ENCODE measurements at regions not wholly inside any gene's neighbourhood (a gene's known extent, or its start where the extent isn't known, plus 50 kb on each side); places are given as distances from the start of the nearest gene placed in this dataset.

DNA sequence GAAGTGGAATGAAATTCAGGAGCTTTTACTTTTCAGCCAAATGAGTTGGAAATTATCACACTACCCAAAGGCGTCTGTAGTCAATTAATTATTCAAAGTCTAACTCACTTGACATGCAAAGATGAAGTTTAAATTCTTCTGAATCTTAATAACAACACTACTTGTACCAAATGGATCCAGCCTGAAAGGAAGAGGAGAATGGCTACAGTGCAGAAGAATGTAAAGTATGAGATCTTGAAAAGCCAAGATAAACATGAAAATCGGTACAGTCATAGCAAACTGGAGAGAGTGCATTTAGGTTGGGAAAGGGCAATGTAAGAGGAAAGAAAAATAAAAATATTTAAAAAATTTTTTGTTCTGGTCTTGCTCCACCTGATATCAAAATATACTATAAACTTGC is 195.5 kb downstream of the SIM1 start:
- Histone ChIP-seq H3K27ac (no peak overlapping the region), H3K4me3 (no peak overlapping the region)

DNA sequence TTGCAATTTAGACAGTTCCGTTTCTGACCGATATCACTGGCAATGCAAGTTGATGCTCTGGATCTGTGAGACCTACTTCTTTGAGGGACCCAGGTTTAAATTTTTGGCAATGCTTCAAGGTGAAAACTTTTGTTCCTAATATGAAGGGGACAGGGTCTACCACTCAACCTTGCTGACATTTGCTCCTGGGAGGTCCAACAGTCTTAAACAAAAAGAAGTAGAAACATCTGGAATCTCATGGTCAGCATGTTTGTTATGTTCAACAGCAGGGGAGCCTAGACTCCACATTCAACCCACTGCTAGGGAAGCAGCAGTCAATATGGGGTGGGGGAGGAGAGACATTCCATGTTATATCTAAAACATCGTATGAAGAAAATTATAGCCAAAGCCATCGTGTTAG is 196.4 kb downstream of the SIM1 start:
- no peak overlapping the region for H3K4me3 ChIP-seq
- H3K27ac ChIP-seq: peak overlapping the region in 1 of 21 experiments; percentile 51

DNA sequence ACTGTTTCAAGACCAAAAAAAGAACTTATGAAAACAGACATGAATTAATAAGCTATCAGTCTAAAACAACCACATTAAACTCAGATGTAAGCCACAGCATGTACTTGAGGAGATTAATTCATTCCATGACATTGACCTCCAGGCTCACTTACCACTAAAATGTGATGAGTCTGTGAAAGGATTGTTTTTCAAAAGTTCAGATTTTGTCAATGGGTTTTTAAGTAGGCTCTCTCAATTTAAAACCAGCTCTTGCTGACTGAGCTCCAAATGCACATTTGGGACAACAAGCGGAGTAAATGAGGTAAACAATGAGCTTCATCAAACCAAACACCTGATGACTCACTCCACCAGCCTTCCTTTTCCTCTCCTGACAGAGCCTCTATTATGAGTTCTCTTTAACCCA is 197.0 kb downstream of the SIM1 start:
- peak overlapping the region in 1 of 21 experiments; percentile 51 for H3K27ac ChIP-seq
- H3K4me3 ChIP-seq: no peak overlapping the region

DNA sequence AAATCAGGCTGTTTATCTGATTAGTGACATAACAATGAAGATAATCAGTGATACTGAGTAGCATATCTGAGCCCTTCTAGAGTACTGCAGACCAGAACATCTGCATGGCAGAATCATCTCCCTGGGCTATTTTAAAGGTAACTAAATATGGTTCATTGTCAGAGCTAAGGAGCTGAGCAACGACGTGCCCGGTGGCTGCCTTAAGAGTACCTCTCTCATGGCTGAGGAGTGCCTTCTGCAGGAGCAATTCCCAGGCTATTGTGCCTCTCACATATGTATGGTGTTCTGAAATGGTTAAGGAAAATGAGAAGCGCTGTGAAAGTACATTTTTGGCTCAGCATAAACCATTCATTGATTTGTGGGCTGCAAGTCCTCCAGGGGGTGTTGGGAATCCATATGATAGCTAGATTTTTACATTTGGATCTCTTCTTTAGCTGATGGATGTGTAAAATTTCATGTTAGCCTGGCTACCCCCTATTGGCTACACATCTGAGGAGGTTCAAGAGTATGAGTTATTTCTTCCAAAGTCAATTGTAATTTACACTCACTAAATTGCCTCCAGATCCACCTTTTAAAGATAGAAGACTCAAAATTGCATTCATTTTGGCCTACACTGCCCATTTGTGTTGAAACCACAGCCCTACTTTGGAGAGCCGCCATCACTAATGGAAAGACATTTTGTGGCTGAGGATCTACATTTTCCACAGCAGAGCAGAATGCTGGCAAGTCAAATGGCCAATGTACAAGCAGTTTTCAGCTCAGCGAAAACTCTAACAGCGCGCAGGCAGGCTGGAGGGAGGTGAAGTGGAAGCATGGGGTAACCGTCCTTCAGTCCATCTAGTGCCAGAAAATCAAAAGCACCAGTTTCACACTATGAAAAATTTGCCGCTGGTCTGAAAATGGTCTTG is 198.0 kb downstream of the SIM1 start:
- no peak overlapping the region for H3K4me3 ChIP-seq
- H3K27ac ChIP-seq: peak overlapping the region in 2 of 21 experiments; percentile 51 to 59

DNA sequence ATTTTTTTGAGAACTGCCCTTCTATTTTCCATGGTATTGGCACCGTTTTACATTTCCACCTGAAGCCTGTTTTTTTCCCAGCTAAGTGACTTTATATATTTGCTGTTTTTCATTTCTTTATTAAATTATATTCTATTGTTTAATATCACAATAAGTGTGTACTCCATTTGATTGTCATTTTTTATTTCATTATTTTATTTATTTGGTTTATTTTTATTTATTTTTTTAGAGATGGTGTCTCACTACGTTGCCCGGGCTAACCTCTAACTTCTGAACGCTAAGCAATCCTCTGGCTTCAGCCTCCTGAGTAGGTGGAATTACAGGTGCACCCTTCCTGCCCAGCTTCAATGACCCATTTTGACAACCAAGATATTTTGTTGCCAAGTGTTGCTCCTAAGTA is 202.6 kb downstream of the SIM1 start:
- Histone ChIP-seq H3K4me3 (no peak overlapping the region), H3K27ac (no peak overlapping the region)

DNA sequence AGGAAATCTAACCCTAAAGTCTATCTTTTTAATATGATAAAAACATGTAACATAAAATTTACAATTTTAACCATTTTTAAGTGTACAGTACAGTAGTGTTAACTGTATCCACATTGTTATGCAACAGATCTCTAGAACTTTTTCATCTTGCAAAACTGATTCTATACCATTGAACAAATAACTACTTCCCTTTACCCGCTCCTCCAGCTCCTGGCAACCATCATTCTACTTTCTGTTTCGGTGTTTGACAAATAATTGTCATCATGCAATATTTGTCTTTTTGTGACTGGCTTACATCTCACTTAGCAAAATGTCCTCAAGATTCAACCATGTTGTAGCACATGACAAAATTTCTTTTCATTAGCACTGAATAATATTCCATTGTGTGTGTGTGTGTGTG is 203.2 kb downstream of the SIM1 start:
- Histone ChIP-seq H3K4me3 (no peak overlapping the region), H3K27ac (no peak overlapping the region)

DNA sequence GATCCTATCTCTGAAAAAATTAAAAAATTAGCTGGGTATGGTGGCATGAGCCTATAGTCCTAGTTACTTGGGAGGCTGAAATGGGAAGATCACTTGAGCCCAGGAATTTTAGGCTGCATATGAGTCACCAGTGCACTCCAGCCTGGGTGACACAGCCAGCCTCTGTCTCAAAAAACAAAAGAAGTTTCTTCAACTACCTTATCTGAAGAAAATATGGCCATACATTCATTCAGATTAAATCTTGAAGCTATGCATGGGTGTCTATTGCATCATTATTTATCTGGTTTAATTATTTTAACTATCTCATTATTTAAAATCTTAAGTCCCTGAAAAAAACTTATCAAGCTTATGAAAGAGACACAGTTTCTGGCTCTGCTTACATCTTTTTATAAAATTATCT is 204.1 kb downstream of the SIM1 start:
- Histone ChIP-seq H3K27ac (no peak overlapping the region), H3K4me3 (no peak overlapping the region)

DNA sequence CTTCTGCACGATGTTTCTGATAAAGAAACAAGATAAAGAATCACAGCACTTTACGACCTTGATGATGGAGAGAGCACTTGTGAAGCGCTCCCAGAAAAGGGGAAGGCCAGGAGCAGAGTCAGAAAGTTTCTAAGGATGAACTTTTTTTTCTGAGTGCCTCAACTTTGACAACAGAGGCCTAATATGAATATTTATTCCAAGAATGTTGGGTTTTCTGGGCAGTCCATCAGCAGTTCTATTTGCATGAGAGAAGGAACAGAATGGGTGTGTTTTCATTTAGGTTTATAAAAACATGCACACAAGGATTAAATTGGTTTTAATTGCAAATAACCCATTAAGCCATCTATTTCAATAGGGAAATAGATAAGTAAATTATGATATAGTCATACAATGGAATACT is 204.9 kb downstream of the SIM1 start:
- H3K27ac ChIP-seq: no peak overlapping the region
- no peak overlapping the region for H3K4me3 ChIP-seq

DNA sequence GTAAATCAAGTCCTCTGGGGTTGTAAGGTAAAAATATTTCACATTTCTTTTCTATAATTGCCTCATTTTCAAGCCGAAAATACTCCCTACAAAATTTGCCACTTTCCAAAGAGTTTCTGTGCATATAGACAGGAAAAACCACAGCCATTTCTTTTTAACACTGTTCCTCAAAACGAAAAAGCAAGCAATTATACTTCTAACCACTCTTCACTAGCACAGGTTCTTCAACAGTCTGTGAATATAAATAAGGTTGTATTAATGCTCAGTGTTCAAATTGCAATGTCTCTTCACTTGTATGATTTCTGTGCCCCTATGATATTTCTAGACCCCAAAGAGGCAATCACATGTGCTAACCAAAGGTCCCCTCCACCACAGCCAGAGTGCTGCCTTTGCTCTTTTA is 206.0 kb downstream of the SIM1 start:
- no peak overlapping the region for H3K4me3 ChIP-seq
- no peak overlapping the region for H3K27ac ChIP-seq

DNA sequence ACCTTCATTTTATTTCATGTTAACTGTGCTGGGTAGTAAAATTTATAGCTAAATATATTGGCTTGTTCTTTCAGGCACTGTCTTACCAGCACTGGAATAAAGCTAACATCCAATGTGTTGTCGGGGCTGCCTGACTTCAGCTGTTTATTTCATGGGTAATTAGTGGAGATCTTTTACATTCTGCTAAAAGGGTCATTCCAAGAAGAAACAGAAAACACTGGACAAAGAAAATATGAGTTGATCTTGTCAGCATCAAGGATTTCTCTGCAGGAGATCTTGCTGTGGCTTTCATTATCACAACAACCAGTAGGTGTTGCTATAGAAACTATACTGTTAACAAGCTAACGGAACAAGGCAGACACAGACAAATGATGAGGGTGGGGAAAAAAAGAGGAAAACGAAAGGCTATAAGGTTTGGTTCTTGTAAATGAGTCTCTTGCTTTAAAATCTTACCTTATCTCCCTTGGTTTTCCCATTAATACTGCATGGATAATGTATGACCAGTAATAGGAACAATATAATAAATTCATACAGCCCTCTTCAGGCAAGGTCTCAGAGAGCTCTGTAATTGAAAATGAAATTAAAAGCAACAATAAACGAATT is 206.8 kb downstream of the SIM1 start:
- H3K4me3 ChIP-seq: no peak overlapping the region
- no peak overlapping the region for H3K27ac ChIP-seq

DNA sequence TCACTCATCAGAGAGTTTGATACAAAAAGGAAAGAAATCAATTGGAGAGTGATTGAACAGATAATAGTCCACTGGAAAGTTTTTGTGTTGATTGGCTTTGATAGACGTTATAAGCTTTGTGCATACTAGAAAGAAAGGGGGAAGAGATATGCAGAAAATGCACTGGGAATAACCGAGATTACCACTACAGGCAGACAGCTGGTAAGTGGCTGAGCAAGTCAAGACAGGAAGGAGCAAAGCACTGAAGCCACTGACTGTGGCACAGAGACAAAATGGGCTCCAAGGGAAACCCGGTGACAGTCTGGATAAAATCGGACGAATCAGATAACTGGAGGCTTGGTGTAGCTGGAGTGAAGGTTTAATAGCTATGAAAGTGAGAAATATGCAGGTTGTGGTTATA is 209.0 kb downstream of the SIM1 start:
- H3K27ac ChIP-seq: no peak overlapping the region
- H3K4me3 ChIP-seq: no peak overlapping the region

DNA sequence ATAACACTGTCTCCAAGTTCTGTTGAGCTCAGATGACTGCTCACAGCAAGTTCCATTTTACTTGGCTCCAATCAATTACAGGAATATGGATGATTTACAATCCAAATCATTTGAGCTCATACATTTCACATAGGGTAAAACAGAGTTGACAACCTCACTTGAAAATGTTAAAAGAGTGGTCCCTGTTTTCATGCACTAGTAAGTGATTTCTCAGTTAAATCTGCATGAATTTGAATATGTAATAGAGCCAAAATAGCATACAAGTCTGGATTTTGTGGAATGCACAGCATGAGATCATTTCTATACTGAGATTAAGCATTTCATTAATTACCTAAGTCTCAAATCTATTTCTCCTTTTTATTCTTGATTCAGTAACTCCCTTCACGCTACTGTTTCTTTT is 217.6 kb downstream of the SIM1 start:
- no peak overlapping the region for H3K4me3 ChIP-seq
- no peak overlapping the region for H3K27ac ChIP-seq

DNA sequence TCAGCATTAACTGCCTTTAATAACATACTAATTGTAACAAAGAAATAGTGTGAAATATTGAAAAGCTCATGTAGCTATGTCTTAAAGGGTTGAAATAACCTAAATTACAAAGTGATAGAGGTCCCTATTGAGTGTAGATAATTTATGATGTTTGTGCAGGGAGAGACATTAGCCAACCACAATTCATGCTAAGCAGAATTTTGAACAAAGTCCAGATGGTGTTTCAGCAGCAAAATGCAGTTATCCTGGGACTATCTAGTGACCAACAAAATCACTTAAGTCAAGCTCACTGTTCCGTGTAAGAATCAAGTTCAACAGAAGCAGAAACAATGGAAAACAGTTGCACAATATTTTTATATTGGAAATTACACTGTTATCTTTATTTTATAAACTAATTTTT is 218.5 kb downstream of the SIM1 start:
- Histone ChIP-seq H3K4me3 (no peak overlapping the region), H3K27ac (no peak overlapping the region)

DNA sequence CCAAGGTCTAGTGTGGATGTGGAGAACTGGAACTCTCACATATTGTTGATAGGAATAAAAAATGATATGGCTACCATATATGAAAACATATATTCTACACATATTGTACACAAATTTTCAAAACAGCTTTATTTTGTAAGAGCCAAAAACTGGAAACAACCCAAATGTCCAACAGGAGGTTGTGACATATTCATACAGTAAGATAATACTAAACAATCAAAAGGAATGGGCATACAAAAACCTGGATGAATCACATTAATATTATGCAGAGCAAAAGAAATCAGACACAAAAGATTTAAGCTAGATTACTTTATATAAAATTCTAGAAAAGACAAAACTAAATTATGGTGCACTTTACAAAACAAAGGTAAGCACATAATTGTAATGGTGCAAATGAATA is 223.9 kb downstream of the SIM1 start:
- Histone ChIP-seq H3K4me3 (no peak overlapping the region), H3K27ac (no peak overlapping the region)

DNA sequence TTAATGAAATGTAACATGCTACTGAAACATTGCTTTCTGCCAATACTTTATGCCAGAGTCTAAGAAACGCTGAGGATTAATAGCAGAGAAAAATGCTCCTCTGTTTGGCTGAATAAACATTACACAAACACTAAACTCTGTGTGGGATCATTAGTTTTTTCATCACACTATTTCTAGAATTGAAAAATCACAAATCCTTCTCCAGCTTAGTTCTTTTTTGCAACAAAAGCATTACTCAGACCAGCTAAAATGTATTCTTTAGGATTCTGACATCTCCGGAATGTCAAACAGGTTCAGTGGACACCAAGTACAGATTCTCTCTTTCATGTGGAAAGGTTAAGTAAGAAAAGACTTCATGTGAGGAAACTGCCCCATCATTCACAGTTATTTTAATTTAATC is 226.9 kb downstream of the SIM1 start:
- Histone ChIP-seq H3K27ac (no peak overlapping the region), H3K4me3 (no peak overlapping the region)

DNA sequence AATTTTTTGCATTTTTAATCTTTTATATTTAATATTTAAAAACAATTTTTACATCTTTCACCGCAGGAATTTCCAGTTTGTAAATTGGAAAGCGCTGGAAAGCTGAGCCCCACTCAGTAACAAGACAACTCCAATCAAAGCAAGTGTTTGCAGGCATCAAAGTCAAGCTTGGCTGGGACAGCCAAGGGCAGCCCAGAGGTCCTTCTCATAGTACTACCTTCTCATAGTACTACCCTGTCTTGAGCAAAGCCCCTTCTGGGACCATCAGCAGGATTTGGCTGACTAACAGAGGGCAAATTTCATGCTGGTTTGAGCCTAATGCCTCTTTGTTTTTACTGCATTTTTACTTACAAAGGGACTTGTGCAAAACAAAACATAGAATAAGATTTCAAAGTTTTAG is 228.3 kb downstream of the SIM1 start:
- H3K4me3 ChIP-seq: no peak overlapping the region

DNA sequence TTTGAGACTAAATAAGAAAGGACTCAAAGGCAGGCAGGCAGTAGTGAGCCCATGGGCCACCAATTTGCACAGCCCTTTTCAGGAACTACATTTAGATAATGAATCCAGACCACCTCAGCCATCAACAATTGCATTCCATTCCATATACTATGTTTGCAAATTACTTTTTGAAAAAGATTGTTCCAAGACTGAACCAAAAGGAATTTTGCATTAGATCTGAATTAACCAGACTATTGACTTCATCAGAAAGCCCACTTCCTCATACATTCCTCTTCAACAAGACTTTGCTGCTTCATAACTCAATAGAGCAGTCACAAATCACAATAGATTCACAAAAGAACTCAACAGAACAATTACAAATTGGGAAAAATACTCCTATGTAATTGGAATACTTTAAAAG is 229.1 kb downstream of the SIM1 start:
- H3K27ac ChIP-seq: no peak overlapping the region
- no peak overlapping the region for H3K4me3 ChIP-seq

More for the DNA sequence above, 228.3 kb downstream of the SIM1 start:
- H3K27ac ChIP-seq: no peak overlapping the region

DNA sequence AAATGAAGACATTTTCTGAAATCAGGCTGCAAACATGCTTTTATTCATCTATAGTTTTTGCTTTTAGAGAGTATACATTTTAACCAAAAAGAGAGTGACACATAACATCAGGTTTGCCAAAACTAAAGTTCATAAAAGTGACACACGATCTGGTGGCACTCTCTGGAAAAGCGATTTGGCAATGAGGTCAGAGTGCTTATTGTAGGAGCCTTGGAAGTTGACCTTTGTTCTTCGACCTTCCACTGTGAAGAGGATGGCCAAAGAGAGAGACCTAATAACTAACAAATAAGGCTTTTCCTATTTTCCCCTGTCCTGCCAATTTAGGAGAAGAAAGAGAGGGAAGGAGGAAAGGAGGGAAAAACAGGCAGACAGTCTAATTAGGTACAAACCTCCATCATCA is 230.1 kb downstream of the SIM1 start:
- Histone ChIP-seq H3K4me3 (no peak overlapping the region), H3K27ac (no peak overlapping the region)

DNA sequence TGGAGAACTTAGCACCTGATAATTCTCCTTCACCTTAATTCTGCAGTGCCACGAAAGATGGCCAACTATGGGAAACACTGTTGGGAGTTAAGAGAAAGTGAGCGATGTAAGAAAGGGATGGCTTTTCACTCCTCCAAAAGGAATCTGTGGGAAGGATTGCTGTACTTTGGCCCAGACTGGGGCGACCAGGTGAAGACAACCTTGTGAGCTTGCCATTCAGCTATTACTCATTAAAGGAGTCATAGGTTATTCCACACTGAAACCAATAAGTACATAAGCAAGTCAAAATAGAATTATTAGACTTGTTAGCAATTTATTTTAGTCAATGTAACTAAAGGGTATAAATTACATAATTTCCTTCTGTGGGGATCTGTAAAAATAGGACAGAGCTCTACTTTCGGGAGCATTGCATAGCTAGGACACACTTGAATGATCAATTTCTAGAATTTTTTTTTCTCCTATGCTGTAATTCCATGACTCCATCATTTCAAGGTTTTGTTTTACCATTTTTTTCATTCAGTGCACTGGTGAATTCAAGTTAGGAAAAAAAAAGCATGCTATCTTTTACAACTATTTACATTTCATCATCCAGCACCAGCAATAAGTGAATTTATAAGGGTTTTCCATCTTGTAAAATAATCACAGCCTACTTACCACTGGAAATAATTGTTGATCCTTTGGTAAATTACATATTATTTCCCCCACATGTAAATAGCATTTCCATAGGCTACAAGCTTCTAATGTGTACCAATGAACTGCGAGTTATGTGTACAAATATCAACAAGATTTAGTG is 231.7 kb downstream of the SIM1 start:
- Histone ChIP-seq H3K4me3 (no peak overlapping the region), H3K27ac (no peak overlapping the region)

DNA sequence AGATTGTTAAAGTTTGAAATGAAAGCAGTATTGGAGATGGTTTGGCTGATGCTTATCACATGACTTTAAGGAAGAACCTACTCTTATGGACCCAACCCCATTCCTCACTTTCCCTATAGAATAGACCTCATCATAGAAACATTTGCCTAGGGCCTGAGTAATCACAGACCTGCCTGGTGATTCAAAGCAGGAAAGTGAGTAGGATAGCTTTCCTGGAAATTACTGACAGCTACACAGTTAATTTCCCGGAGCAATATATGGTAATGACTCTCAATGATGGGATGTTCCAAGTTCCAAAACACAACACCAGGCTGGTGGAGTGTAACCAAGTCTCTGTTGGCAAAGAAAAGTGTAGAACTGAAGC is 233.8 kb downstream of the SIM1 start:
- H3K27ac ChIP-seq: peak overlapping the region in 6 of 21 experiments; percentile 23 to 83 (median 36)

More for the DNA sequence above, 233.8 kb downstream of the SIM1 start:
- H3K4me3 ChIP-seq: no peak overlapping the region

Data from skin epidermis (tissue), 12 donors.